ENCODE measurements at regions not wholly inside any gene's neighbourhood (a gene's known extent, or its start where the extent isn't known, plus 50 kb on each side); places are given as distances from the start of the nearest gene placed in this dataset.

DNA sequence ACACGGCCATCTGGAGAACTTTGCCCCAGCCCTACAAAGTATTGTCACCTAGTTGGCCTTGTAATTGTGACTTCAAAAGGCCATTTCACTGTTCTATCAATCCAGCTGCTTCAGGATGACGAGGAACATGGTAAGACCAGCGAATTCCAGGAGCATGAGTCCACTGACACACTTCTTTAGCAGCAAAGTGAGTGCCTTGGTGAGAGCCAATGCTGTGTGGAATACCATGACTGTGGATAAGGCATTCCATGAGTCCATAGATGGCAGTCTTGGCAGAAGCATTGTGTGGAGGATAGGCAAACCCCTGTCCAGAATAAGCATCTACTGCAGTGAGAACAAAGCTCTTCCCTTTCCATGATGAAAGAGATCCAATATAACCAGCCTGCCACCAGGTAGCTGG, 1009.1 kb upstream of the USP15 start:
- TF ChIP-seq, protein P1, sequence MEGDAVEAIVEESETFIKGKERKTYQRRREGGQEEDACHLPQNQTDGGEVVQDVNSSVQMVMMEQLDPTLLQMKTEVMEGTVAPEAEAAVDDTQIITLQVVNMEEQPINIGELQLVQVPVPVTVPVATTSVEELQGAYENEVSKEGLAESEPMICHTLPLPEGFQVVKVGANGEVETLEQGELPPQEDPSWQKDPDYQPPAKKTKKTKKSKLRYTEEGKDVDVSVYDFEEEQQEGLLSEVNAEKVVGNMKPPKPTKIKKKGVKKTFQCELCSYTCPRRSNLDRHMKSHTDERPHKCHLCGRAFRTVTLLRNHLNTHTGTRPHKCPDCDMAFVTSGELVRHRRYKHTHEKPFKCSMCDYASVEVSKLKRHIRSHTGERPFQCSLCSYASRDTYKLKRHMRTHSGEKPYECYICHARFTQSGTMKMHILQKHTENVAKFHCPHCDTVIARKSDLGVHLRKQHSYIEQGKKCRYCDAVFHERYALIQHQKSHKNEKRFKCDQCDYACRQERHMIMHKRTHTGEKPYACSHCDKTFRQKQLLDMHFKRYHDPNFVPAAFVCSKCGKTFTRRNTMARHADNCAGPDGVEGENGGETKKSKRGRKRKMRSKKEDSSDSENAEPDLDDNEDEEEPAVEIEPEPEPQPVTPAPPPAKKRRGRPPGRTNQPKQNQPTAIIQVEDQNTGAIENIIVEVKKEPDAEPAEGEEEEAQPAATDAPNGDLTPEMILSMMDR (IDR thresholded peaks at IDR 0.05): no peak
- TF ChIP-seq POLR2A (IDR thresholded peaks at IDR 0.05): no peak
